A204.1 (cell line): ENCODE measurements at regions not wholly inside any gene's neighbourhood (a gene's known extent, or its start where the extent isn't known, plus 50 kb on each side); places are given as distances from the start of the nearest gene placed in this dataset.
"Not testable (repeated sequence)": the region's sequence is repeated elsewhere in the genome, so short reads cannot be mapped to it uniquely, and the experiment has no call there.

ENCODE experiments used
- FAIRE-seq: peaks from 2 replicates; lab custom pipeline; 2012; peaks lifted over from hg19 to GRCh38; lab: Jason Lieb, UNC

- FAIRE-seq = no peak
Observed at GRCh38 chr12:131619736-131620506, 91.0 kb upstream of the SFSWAP start.

GRCh38 chr12:131620520-131620919 is 90.4 kb upstream of the SFSWAP start:
- FAIRE-seq = no peak

DNA sequence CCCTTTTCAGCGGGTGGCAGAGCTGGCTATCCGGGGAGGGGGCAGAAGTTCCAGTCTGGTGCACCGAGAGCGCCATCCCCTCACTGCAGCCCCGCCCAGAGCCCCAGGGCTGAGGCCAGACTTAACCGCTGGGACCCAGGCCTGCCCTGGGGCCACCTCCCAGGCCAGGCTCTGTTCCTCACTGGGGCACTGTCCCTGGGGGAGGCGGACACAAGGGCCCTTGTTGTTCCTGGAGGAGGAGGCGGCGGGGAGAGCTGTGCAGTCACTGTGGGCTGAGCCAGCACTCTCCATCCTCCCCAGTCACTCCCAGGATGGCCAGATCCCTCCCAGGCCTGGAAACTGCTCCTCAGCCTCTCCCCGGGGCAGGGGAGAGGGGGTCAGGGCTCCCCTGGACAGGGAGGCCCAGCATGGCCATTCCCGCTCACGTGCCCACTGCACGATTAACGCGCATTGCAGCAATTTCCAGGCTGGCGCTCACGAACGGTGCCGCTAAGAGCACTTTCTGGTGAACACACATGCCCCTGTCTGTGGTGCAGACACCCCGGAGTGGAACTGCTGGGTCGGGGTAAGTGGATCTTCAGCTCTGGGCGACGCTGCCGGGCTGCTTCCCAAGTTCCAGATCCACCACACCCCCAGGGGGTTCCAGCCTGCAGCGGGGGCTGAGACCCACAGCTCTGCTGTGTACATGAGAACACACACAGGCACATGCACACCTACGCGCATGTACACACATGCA is 89.8 kb upstream of the SFSWAP start:
- no peak for FAIRE-seq

DNA sequence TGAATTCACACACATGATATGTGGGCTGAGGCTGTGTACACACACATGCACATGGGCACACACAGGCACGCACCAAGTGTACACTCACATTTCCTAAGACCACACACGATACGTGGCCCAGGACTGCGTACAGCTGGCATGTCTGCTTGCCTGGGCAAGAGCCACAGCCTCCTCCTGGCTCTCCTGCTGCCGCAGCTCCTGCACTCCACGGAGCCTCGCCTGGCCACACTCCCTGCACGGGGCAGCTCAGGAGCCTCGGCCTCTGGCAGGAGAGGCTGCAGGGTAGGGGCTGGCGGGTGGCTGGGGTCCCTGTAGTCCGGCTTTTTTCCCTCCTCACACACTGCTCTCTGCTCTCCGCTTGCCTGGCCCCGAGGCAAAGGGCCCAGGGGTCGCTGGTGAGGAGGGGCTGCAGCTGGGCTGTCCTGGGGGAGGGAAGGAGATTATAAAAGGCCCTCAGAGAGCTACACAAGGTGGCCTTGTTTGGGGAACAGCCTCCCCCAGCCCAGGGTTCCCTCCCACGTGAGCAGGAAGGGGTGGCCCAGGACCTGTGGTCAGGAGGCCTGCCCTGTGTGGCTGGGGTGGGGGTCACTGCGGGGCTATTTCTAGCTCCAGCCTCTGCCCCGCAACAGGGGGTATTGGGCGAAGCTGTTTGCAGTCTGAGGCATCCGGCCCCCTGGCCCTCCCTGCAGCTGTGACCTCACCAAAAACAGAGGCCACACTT is 89.0 kb upstream of the SFSWAP start:
- FAIRE-seq = no peak

GRCh38 chr12:131622422-131622955 is 88.4 kb upstream of the SFSWAP start:
- no peak for FAIRE-seq

- not testable (repeated sequence) for FAIRE-seq
Observed at GRCh38 chr12:131623404-131624368, 87.2 kb upstream of the SFSWAP start.

DNA sequence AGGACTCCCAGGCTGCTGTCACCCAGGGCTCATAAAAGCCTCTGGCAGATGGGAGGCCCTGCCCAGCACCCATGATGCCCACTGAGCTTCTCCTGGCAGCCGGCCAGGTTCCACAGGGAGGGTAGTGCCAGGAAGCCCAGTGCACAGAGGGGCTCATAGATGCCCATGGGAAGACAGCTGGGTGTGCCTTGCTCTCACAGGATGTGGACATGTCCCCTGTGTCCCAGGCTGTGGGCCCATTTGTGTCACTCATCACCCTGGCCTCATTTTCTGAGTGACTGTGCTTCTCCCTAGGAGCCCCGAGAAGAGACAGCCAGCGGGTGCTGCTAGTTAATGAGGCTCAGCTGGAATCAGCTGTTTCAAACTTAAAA is 86.5 kb upstream of the SFSWAP start:
- FAIRE-seq = not testable (repeated sequence)

GRCh38 chr12:131624756-131625501 is 86.0 kb upstream of the SFSWAP start:
- FAIRE-seq = not testable (repeated sequence)

DNA sequence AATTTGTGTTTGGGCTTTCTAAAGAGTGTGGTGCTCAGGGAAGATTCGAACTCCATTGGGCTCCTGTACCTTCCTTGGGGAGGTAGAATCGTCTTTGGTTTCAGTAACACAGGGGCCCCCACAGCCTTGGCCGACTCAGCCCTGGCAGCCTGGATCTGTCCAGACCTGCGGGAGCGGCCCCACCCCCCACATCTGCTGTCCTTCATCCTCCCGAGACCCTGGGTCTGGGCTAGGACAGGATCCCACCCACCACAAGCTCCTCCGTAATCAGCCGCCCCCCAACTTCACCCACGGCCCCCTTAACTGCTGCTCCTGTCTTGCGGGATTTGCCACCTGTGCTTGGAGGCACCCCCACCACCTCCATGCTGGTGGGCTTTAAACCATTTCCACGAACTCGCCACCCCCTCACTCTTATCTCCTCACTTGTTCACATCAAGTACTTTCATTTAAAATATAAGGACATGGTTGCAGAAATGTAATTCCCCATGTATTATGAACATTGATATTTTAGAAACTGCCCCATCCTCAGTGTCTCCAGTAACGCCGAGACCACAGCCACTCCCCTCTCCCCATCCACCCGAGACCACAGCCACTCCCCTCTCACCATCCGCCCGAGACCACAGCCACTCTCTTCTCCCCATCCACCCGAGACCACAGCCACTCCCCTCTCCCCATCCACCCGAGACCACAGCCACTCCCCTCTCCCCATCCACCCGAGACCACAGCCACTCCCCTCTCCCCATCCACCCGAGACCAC is 84.7 kb upstream of the SFSWAP start:
- FAIRE-seq = not testable (repeated sequence)

GRCh38 chr12:131627151-131628022 is 83.5 kb upstream of the SFSWAP start:
- not testable (repeated sequence) for FAIRE-seq

- no peak for FAIRE-seq
Observed at GRCh38 chr12:131628023-131628740, 82.7 kb upstream of the SFSWAP start.

GRCh38 chr12:131628766-131629448 is 82.0 kb upstream of the SFSWAP start:
- no peak for FAIRE-seq

- no peak for FAIRE-seq
Observed at GRCh38 chr12:131631230-131631629, 79.7 kb upstream of the SFSWAP start.

DNA sequence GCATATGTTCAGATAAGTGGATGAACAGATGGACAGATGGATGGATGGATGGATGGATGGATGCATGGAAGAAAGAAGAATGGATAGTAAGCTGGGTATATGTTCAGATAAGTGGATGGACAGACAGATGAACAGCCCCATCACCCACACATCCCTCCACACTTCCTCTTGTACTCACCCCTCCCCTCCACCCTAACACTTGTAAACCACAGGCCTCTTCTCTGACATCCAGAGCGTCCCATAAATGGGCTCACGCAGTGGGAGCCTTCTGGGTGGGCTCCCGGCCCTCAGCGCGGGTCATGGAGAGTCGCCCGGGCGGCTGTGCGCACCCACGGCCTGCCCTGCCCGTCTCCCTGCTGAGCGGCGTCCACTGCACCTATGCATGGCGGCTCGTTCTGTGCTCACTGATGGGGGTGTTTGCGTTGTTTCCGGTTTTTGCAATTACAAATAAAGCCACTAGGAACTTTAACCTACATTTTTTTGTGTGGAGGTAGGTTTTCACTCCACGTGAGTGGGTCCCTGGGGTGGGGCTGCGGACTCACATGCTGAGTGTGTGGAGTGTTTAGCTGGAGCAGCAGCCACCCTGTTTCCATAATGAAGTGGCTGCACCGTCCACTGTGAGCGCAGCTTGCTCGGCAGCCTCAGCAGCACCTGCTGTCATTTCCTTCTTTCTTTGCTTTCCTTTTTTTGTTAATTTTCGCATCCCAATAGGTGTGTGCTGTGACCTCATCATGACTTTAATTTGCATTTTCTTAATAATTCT is 78.8 kb upstream of the SFSWAP start:
- not testable (repeated sequence) for FAIRE-seq

- FAIRE-seq = not testable (repeated sequence)
Observed at GRCh38 chr12:131632652-131633023, 78.3 kb upstream of the SFSWAP start.

- not testable (repeated sequence) for FAIRE-seq
Observed at GRCh38 chr12:131633610-131634009, 77.3 kb upstream of the SFSWAP start.

GRCh38 chr12:131634037-131634436 is 76.9 kb upstream of the SFSWAP start:
- no peak for FAIRE-seq
